Testis (tissue), 2 donors: ENCODE measurements at regions not wholly inside any gene's neighbourhood (a gene's known extent, or its start where the extent isn't known, plus 50 kb on each side); places are given as distances from the start of the nearest gene placed in this dataset.

Source experiments
- POLR2A ChIP-seq: fragments of 450-650 bp; IDR thresholded peaks from one replicate; pipeline ENCODE4 v1.6.1; 2017; ENCODE audit warnings: antibody characterized with exemption, mild to moderate bottlenecking, moderate library complexity
- TF ChIP-seq, protein P1 (sequence below), 3 experiments: fragments of 450-650 bp in 2 of 3; fragments of 200-600 bp in 1 of 3; sonication (generic) in 1 of 3; IDR thresholded peaks; one replicate each; pipeline ENCODE4 v1.5.1; 2016 to 2019; ENCODE audit warnings: antibody characterized with exemption in 3 of 3, mild to moderate bottlenecking in 2 of 3, moderate library complexity in 1 of 3

DNA sequence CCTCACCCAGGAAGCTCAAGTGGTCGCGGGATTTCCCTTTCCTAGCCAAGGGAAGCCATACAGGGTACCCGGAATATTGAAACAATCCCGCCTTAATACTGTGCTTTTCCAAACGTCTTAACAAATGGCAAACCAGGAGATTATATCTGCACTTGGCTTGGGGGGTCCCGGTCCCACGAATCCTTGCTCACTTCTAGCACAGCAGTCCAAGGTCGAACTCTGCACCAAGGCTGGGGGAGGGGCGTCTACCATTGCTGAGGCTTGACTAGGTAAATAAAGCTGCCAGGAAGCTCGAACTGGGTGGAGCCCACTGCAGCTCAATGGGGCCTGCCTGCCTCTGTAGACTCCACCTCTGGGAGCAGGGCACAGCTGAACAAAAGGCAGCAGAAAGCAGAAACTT is 1644.8 kb downstream of the PCDH9 start:
- no peak for TF ChIP-seq POLR2A
- TF ChIP-seq, protein P1, sequence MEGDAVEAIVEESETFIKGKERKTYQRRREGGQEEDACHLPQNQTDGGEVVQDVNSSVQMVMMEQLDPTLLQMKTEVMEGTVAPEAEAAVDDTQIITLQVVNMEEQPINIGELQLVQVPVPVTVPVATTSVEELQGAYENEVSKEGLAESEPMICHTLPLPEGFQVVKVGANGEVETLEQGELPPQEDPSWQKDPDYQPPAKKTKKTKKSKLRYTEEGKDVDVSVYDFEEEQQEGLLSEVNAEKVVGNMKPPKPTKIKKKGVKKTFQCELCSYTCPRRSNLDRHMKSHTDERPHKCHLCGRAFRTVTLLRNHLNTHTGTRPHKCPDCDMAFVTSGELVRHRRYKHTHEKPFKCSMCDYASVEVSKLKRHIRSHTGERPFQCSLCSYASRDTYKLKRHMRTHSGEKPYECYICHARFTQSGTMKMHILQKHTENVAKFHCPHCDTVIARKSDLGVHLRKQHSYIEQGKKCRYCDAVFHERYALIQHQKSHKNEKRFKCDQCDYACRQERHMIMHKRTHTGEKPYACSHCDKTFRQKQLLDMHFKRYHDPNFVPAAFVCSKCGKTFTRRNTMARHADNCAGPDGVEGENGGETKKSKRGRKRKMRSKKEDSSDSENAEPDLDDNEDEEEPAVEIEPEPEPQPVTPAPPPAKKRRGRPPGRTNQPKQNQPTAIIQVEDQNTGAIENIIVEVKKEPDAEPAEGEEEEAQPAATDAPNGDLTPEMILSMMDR (IDR thresholded peaks at IDR 0.05): no peak
